MM.1S (cell line): ENCODE measurements at regions not wholly inside any gene's neighbourhood (a gene's known extent, or its start where the extent isn't known, plus 50 kb on each side); places are given as distances from the start of the nearest gene placed in this dataset.

Experiments
- EZH2 ChIP-seq: fragments of 300-600 bp; sonication (generic); optimal IDR thresholded peaks from 2 replicates; pipeline ENCODE3; 2017; ENCODE audit warnings: low read depth, mild to moderate bottlenecking, antibody characterized with exemption, low read length, mixed read lengths
- EZH2phosphoT487 ChIP-seq: fragments of 300-600 bp; sonication (generic); IDR thresholded peaks from 2 replicates; pipeline ENCODE4 v1.6.1; 2018; ENCODE audit warnings: antibody characterized with exemption, low read length
- TF ChIP-seq, protein P1 (sequence below): fragments of 300-600 bp; sonication (generic); IDR thresholded peaks from 2 replicates; pipeline ENCODE4 v1.5.1; 2016; ENCODE audit warnings: antibody characterized with exemption, low read length, mixed read lengths

DNA sequence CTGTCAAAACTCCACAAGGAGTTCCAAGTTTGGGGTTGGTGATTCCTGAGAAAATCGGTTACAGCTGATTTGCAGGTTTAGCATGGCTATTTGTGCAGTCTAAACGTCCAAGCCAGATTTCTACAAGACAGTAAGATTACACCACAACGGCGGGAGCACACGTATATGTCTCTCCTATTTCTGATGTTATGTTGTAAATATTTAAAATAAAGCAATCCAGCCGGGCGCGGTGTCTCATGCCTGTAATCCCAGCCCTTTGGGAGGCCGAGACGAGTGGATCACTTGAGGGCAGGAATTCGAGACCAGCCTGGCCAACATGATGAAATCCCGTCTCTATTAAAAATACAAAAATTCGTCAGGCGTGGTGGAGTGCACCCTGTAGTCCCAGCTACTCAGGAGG lies 106.8 kb upstream of the IGF1R start:
- TF ChIP-seq, protein P1, sequence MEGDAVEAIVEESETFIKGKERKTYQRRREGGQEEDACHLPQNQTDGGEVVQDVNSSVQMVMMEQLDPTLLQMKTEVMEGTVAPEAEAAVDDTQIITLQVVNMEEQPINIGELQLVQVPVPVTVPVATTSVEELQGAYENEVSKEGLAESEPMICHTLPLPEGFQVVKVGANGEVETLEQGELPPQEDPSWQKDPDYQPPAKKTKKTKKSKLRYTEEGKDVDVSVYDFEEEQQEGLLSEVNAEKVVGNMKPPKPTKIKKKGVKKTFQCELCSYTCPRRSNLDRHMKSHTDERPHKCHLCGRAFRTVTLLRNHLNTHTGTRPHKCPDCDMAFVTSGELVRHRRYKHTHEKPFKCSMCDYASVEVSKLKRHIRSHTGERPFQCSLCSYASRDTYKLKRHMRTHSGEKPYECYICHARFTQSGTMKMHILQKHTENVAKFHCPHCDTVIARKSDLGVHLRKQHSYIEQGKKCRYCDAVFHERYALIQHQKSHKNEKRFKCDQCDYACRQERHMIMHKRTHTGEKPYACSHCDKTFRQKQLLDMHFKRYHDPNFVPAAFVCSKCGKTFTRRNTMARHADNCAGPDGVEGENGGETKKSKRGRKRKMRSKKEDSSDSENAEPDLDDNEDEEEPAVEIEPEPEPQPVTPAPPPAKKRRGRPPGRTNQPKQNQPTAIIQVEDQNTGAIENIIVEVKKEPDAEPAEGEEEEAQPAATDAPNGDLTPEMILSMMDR = no peak
- TF ChIP-seq EZH2 = no peak
- no peak for TF ChIP-seq EZH2phosphoT487
